Stomach (tissue), 8 donors: ENCODE measurements at regions not wholly inside any gene's neighbourhood (a gene's known extent, or its start where the extent isn't known, plus 50 kb on each side); places are given as distances from the start of the nearest gene placed in this dataset.
"Not testable (repeated sequence)": the region's sequence is repeated elsewhere in the genome, so short reads cannot be mapped to it uniquely, and the experiment has no call there.

Experiments used
- DNase-seq, 2 donors: peaks; one replicate each; pipeline versions ENCODE4 v3.0.0 to v3.0.0-alpha.2; 2013 to 2019
- H3K27ac ChIP-seq, 5 donors: fragments of 200-600 bp in 4 of 5; sonication (generic) in 4 of 5; one replicate each; pipeline ENCODE4 v1.5.1; 2013 to 2019; ENCODE audit warnings: mild to moderate bottlenecking in 1 of 5, moderate library complexity in 1 of 5
- H3K27me3 ChIP-seq, 3 donors: fragments of 200-600 bp; sonication (generic); one replicate each; pipeline ENCODE4 v1.5.1; 2017 to 2019; ENCODE audit warnings: mixed run types in 1 of 3
- H3K36me3 ChIP-seq, 4 donors: fragments of 200-600 bp; sonication (generic); 1 replicate in 3 of 4; 2 replicates in 1 of 4; pipeline ENCODE4 v1.5.1; 2016 to 2019
- H3K4me1 ChIP-seq, 4 donors: fragments of 200-600 bp; sonication (generic); one replicate each; pipeline ENCODE4 v1.5.1; 2016 to 2019
- H3K4me3 ChIP-seq, 4 donors: fragments of 200-600 bp; sonication (generic) in 3 of 4; one replicate each; pipeline ENCODE4 v1.5.1; 2016 to 2019; ENCODE audit warnings: mild to moderate bottlenecking in 1 of 4
- H3K9me3 ChIP-seq, 4 donors: fragments of 200-600 bp; sonication (generic); one replicate each; pipeline ENCODE4 v1.5.1; 2016 to 2019
- WGBS, 5 donors: extraction: QIAGEN DNeasy Blood & Tissue Kit in 3 of 5; methylation state at CpG; one replicate each; pipeline versions ENCODE4 v1.1.5 to v1.1.7; 2013 to 2018; 5-methylcytosine and 5-hydroxymethylcytosine counted together
- intact Hi-C: fragments of 100-400 bp; cut with DNase I; formaldehyde crosslinking; loops from one replicate; pipeline ENCODE4 v1.15.1; 2023; ENCODE audit warnings: low total_unique reads
- donor health status: healthy with polysubstance abuse.
- donor health status: Bipolar disorder and iron deficiency.
- donor health status: healthy.

DNA sequence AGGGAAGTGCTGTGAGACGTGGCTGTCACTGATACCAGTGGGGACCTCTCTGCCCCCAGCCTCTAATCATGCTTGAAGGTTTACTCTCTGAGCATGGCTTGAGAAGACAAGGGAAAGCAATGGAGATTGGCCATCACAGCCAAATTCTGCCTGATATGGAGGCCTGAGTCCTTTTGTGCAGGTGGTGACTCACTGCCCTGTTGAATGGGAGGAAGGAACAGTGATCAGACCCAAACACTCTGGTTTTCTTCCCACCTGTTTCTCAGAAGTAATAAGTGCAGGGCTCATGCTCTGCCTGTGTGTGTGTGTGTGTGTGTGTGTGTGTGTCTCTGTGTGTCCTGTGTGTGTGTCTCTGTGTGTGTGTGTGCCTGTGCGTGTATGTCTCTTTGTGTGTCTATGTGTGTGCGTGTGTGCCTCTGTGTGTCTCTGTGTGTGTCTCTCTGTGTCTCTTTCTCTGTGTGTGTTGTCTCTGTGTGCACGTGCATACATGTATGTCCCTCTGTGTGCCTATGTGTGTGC lies 240.6 kb upstream of the PLGLB1 start:
- H3K36me3 ChIP-seq, H3K9me3 ChIP-seq, H3K27me3 ChIP-seq, DNase-seq, H3K27ac ChIP-seq, H3K4me1 ChIP-seq, H3K4me3 ChIP-seq, intact Hi-C loops: not testable (repeated sequence)
- WGBS, 5 donors = 61 to 92% (median 87%) methylated on average over 2 to 3 of the region's 4 CpGs

- DNase-seq, H3K9me3 ChIP-seq, intact Hi-C loops, H3K27ac ChIP-seq, H3K27me3 ChIP-seq, H3K4me1 ChIP-seq, H3K36me3 ChIP-seq, H3K4me3 ChIP-seq: not testable (repeated sequence)
- WGBS, 5 donors = 0% methylated on average over 1 of the region's 3 CpGs; no CpG with 5 or more reads in 4 of the 5 donors
Measured at GRCh38 chr2:87263868-87264518, 242.3 kb upstream of the PLGLB1 start.

DNA sequence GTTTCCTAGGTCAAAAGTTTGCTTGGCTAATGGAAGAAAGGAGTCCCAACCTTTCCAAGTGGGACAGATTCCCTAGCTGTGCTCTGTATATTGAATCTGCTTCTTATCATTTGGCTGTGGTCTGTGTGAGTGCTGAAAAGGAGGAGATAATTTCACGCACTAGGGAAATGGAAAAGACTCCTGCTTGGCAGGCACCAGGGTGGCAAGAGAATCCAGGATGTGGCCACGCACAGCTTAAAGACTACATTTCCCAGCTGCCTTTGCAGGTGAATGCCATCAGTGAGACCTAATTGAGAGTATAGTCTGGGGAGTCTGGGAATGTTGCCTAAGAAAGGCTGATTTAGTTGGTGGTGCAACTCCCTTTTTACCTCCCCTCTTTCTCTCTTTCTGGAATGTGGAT lies 253.5 kb upstream of the PLGLB1 start:
- H3K36me3 ChIP-seq, H3K27ac ChIP-seq, H3K4me1 ChIP-seq, DNase-seq, H3K4me3 ChIP-seq, H3K27me3 ChIP-seq, H3K9me3 ChIP-seq, intact Hi-C loops: not testable (repeated sequence)
- 38 to 50% (median 44%) methylated on average over 1 to 2 of the region's 2 CpGs for WGBS, 5 donors

DNA sequence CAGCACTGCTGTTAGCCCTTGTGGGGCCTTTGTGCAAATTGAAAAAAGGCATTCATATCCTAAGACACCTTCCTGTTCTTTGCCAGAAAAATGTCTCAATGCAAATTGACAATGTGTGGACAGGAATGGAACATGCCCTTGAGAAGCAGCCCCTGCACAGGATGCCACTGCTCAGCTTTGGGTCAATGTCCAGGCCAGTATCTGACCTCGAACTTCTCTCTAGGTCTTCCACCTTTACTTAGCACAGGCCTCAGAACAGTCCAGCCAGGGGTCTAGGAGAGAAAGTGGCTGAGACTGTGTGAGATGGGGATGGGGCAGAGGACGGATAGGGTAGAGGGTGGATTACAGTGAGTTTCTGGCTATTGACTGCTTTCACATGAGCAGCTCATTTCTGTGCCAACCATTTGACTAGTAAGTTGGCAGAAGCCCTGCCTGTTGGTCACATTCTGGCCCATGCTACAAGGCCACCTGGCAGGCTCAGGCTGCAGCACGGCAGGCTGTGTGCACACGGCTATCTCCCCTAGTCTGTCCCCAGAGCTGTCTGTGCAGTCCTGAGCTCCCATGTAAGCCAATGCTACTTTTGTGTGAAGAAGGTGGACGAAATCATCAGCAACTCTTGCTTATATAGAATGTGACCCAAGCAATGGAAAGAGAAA lies 254.5 kb upstream of the PLGLB1 start:
- H3K4me3 ChIP-seq, H3K27me3 ChIP-seq, H3K9me3 ChIP-seq, intact Hi-C loops, DNase-seq, H3K4me1 ChIP-seq, H3K36me3 ChIP-seq, H3K27ac ChIP-seq: not testable (repeated sequence)
- WGBS, 5 donors = 45 to 82% (median 72%) methylated on average over 2 to 5 of the region's 5 CpGs

GRCh38 chr2:87276673-87277072 lies 255.0 kb upstream of the PLGLB1 start:
- H3K9me3 ChIP-seq, DNase-seq, H3K27me3 ChIP-seq, H3K27ac ChIP-seq, H3K36me3 ChIP-seq, H3K4me1 ChIP-seq, intact Hi-C loops, H3K4me3 ChIP-seq: not testable (repeated sequence)
- WGBS, 5 donors = 28 to 73% (median 33%) methylated on average over 1 to 2 of the region's 2 CpGs

DNA sequence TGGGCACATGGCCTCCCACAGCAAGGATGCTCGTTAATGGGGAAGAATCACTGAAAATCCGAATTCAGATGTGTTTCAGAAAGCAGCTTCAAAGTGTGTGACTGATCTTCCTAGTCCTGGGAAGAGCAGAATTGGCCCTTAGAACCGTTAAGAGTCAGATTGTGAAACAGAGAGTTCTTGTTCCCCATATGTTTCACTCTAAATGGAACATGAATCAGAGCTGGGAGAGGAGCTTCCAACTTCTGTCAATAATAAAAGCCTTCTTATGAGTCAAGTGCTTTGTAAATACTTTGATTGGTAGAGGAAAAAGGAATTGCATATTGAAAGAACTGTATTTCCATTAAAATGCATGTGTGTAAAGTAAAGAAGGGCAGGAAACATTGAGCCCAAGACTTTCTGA lies 256.1 kb upstream of the PLGLB1 start:
- intact Hi-C loops, H3K4me3 ChIP-seq, DNase-seq, H3K27me3 ChIP-seq, H3K4me1 ChIP-seq, H3K9me3 ChIP-seq, H3K27ac ChIP-seq, H3K36me3 ChIP-seq: not testable (repeated sequence)
- WGBS, 5 donors = no CpG with 5 or more reads among the region's 3 CpGs

- WGBS, 5 donors = 86 to 100% (median 90%) methylated on average over 2 to 4 of the region's 10 CpGs; no CpG with 5 or more reads in 1 of the 5 donors
Measured at GRCh38 chr2:87280596-87281355, 259.1 kb upstream of the PLGLB1 start.

DNA sequence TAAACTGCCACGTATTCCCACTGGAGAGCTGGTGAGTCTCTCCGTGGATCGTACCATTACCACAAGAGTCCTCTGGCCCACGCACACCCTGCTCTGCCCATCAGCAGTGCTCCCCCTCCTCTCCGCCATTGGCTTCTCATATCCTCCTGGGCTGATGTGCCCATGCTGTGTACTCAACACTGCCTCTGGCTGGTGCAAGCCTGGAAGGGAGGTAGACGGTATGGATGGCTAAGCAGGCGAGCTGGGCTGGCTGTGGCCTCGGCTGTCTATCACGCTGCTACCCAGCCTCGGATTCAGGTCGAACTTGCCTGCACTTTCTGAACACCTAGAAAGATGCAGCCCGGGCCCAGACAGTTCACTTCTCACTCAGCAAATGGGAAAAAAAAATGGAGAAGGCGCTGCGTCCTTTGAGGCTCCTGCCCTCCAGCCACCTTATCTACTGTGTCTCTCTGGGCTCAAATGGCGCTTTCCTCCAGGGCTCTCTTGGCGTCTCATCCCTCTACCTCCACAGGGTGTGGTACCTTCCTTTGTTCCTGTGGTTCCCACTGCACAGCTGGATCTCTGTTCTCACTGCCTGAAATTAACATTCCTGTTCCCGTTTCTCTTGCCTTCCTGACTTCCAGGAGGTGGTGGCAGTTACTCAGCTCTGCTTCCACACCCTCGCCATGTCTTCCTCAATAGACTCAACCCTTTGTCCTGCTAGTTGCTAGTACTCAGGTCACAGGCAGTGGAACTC lies 262.3 kb upstream of the PLGLB1 start:
- H3K4me3 ChIP-seq, H3K9me3 ChIP-seq, H3K36me3 ChIP-seq, H3K27me3 ChIP-seq, H3K4me1 ChIP-seq, DNase-seq, H3K27ac ChIP-seq, intact Hi-C loops: not testable (repeated sequence)
- 81 to 88% (median 86%) methylated on average over 15 to 18 of the region's 18 CpGs for WGBS, 5 donors

More at GRCh38 chr2:87280596-87281355, 259.1 kb upstream of the PLGLB1 start:
- H3K9me3 ChIP-seq, H3K4me3 ChIP-seq, H3K27me3 ChIP-seq, H3K36me3 ChIP-seq, H3K4me1 ChIP-seq, intact Hi-C loops, H3K27ac ChIP-seq, DNase-seq: not testable (repeated sequence)

DNA sequence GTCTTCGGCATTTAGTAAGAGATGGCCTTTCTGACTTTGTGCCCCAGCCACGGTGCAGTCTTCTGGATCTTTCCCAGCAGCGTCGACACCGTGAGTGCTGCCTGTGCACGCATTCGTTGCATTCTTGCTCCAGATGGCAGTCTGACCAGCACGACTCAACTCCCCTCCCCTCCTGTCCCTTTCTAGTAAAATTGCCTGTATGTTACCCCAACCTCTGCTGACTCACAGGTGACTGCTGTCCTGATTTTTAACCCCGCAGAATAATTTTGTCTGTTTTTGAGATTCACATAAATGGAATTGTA lies 262.8 kb upstream of the PLGLB1 start:
- H3K4me3 ChIP-seq, H3K9me3 ChIP-seq, intact Hi-C loops, DNase-seq, H3K27me3 ChIP-seq, H3K36me3 ChIP-seq, H3K27ac ChIP-seq, H3K4me1 ChIP-seq: not testable (repeated sequence)
- 51 to 88% (median 83%) methylated on average over 1 to 2 of the region's 9 CpGs; no CpG with 5 or more reads in 2 of the 5 donors for WGBS, 5 donors

DNA sequence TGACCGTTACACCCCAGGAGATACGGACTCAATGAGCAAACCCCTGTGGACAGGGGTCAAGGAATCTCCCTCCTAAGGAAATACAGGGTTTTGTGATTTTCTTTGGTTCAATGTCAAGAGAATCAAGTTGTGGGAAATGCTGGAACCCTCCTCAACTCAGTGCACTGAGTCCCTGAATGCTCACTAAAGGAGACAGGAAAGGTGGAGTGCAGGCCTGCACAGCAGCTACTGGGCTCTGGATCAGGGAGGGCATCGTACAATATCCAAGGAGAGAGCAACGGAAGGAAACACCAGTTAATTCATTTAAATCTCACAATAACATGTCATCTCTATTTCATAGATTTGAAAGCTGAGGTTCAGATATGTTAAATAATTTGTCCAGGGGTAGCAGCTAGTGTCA lies 263.5 kb upstream of the PLGLB1 start:
- H3K9me3 ChIP-seq, DNase-seq, H3K36me3 ChIP-seq, H3K27ac ChIP-seq, H3K4me3 ChIP-seq, intact Hi-C loops, H3K27me3 ChIP-seq, H3K4me1 ChIP-seq: not testable (repeated sequence)
- 77 to 90% (median 87%) methylated on average over 4 of the region's 4 CpGs for WGBS, 5 donors

GRCh38 chr2:87290566-87291307 lies 269.1 kb upstream of the PLGLB1 start:
- H3K27me3 ChIP-seq, H3K9me3 ChIP-seq, intact Hi-C loops, DNase-seq, H3K36me3 ChIP-seq, H3K4me1 ChIP-seq, H3K27ac ChIP-seq, H3K4me3 ChIP-seq: not testable (repeated sequence)
- 41 to 60% (median 52%) methylated on average over 4 to 5 of the region's 7 CpGs for WGBS, 5 donors
